ENCODE measurements at regions not wholly inside any gene's neighbourhood (a gene's known extent, or its start where the extent isn't known, plus 50 kb on each side); places are given as distances from the start of the nearest gene placed in this dataset.

GRCh38 chr6:145112711-145113148 is 622.6 kb downstream of the EPM2A start:
- DNase-seq (ENCODE audit: low read depth), result no peak

GRCh38 chr6:145115638-145116037 is 619.7 kb downstream of the EPM2A start:
- DNase-seq (ENCODE audit: low read depth), result no peak

- no peak for DNase-seq (ENCODE audit: low read depth)
Measured at GRCh38 chr6:145116591-145117178, 618.6 kb downstream of the EPM2A start.

- DNase-seq (ENCODE audit: low read depth), result no peak
Measured at GRCh38 chr6:145118224-145118623, 617.1 kb downstream of the EPM2A start.

GRCh38 chr6:145119081-145119480 is 616.2 kb downstream of the EPM2A start:
- no peak for DNase-seq (ENCODE audit: low read depth)

- no peak for DNase-seq (ENCODE audit: low read depth)
Measured at GRCh38 chr6:145132709-145133108, 602.6 kb downstream of the EPM2A start.

- DNase-seq (ENCODE audit: low read depth), result no peak
Measured at GRCh38 chr6:145135702-145136101, 599.6 kb downstream of the EPM2A start.

GRCh38 chr6:145137425-145137824 is 597.9 kb downstream of the EPM2A start:
- no peak for DNase-seq (ENCODE audit: low read depth)

- no peak for DNase-seq (ENCODE audit: low read depth)
Measured at GRCh38 chr6:145138469-145139139, 596.7 kb downstream of the EPM2A start.

- no peak for DNase-seq (ENCODE audit: low read depth)
Measured at GRCh38 chr6:145139140-145139850, 596.0 kb downstream of the EPM2A start.

- DNase-seq (ENCODE audit: low read depth), result no peak
Measured at GRCh38 chr6:145139895-145140294, 595.4 kb downstream of the EPM2A start.

GRCh38 chr6:145141572-145141971 is 593.7 kb downstream of the EPM2A start:
- DNase-seq (ENCODE audit: low read depth), result no peak

- no peak for DNase-seq (ENCODE audit: low read depth)
Measured at GRCh38 chr6:145142958-145143357, 592.4 kb downstream of the EPM2A start.

GRCh38 chr6:145143379-145143778 is 591.9 kb downstream of the EPM2A start:
- DNase-seq (ENCODE audit: low read depth), result no peak

- no peak for DNase-seq (ENCODE audit: low read depth)
Measured at GRCh38 chr6:145147559-145147958, 587.8 kb downstream of the EPM2A start.

- DNase-seq (ENCODE audit: low read depth), result no peak
Measured at GRCh38 chr6:145147981-145148749, 587.2 kb downstream of the EPM2A start.

- no peak for DNase-seq (ENCODE audit: low read depth)
Measured at GRCh38 chr6:145148776-145149175, 586.5 kb downstream of the EPM2A start.

- DNase-seq (ENCODE audit: low read depth), result no peak
Measured at GRCh38 chr6:145151624-145152023, 583.7 kb downstream of the EPM2A start.

- no peak for DNase-seq (ENCODE audit: low read depth)
Measured at GRCh38 chr6:145153495-145153894, 581.8 kb downstream of the EPM2A start.

- no peak for DNase-seq (ENCODE audit: low read depth)
Measured at GRCh38 chr6:145155411-145155810, 579.9 kb downstream of the EPM2A start.

GRCh38 chr6:145155873-145156782 is 579.2 kb downstream of the EPM2A start:
- no peak for DNase-seq (ENCODE audit: low read depth)

Data from T follicular helper cell (primary cell).